HepG2 (cell line): ENCODE measurements at regions not wholly inside any gene's neighbourhood (a gene's known extent, or its start where the extent isn't known, plus 50 kb on each side); places are given as distances from the start of the nearest gene placed in this dataset.

Experiments used
- ATAC-seq: fragments of 200-7000 bp; cut with Tn5 transposase; 3 replicates; pipeline ENCODE4 v1.9.1; 2020; ENCODE audit warnings: mild to moderate bottlenecking, moderate library complexity
- BruUV-seq: library from RNA; stranded (reverse); fragments of 400-500 nt; replicated peaks from 2 replicates; lab custom pipeline; 2021; lab: Mats Ljungman, UMichigan
- CTCF ChIA-PET: fragments of 300-600 bp; formaldehyde crosslinking; extraction: SDS; loops from one replicate; lab custom pipeline; 2021; ENCODE audit warnings: low total read pairs, inconsistent platforms, low intra/inter-chr PET ratio; lab: Yijun Ruan, JAX
- POLR2A ChIA-PET: fragments of 350-600 bp; sonication (Branson Sonifier 250); formaldehyde crosslinking; loops from one replicate; lab custom pipeline; 2020; ENCODE audit warnings: antibody characterized with exemption, inconsistent platforms; lab: Yijun Ruan, JAX
- DNase-seq: peaks from one replicate; pipeline ENCODE4 v3.0.0-alpha.2; 2015; ENCODE audit warnings: low spot score
- FAIRE-seq: peaks from 3 replicates; lab custom pipeline; 2011; peaks lifted over from hg19 to GRCh38; lab: Jason Lieb, UNC
- H2AFZ ChIP-seq: one replicate; pipeline ENCODE4 v1.6.1; 2011; ENCODE audit warnings: low read length, inconsistent platforms
- H3K27ac ChIP-seq: fragments of 300-600 bp; 3 replicates; pipeline ENCODE4 v1.8.0; 2011; ENCODE audit warnings: mixed run types, mild to moderate bottlenecking, mixed read lengths, low read length, inconsistent platforms; ENCODE audit not compliant: insufficient read depth; ENCODE audit errors: extremely low read length
- H3K27me3 ChIP-seq, 2 experiments: fragments of 200-600 bp in 1 of 2; 2 replicates in 1 of 2; 3 replicates in 1 of 2; pipeline versions ENCODE4 v1.6.0 to v1.8.0; 2011; ENCODE audit warnings: low read length in 2 of 2, mild to moderate bottlenecking in 2 of 2, moderate library complexity in 2 of 2, inconsistent platforms in 1 of 2; ENCODE audit not compliant: insufficient read depth in 2 of 2, control insufficient read depth in 1 of 2
- H3K36me3 ChIP-seq, 2 experiments: fragments of 200-600 bp in 1 of 2; replicated peaks in 1 of 2; 2 replicates in 1 of 2; 3 replicates in 1 of 2; pipeline versions ENCODE4 v1.5.1 to v1.8.0; 2011; ENCODE audit warnings: low read length in 2 of 2, inconsistent platforms in 1 of 2; ENCODE audit not compliant: insufficient read depth in 2 of 2, control insufficient read depth in 1 of 2
- H3K4me1 ChIP-seq: 2 replicates; pipeline ENCODE4 v1.5.1; 2012; ENCODE audit warnings: low read length, inconsistent platforms; ENCODE audit not compliant: insufficient read depth
- H3K4me2 ChIP-seq: 2 replicates; pipeline ENCODE4 v1.6.0; 2011; ENCODE audit warnings: low read depth, low read length, inconsistent platforms
- H3K4me3 ChIP-seq, 3 experiments: fragments of 200-600 bp in 1 of 3; sonication (generic), shearing (Covaris generic) in 1 of 3; replicated peaks in 1 of 3; 2 replicates each; pipeline ENCODE4 v1.5.1; 2011 to 2016; ENCODE audit warnings: low read length in 3 of 3, inconsistent platforms in 2 of 3, low read depth in 2 of 3, mild to moderate bottlenecking in 2 of 3, control low read depth in 1 of 3, mixed read lengths in 1 of 3; ENCODE audit not compliant: insufficient read depth in 1 of 3
- H3K79me2 ChIP-seq: one replicate; pipeline ENCODE4 v1.6.1; 2011; ENCODE audit warnings: low read length, inconsistent platforms; ENCODE audit not compliant: insufficient read depth
- H3K9ac ChIP-seq: 2 replicates; pipeline ENCODE4 v1.6.0; 2011; ENCODE audit warnings: mild to moderate bottlenecking, low read depth, low read length, inconsistent platforms; ENCODE audit not compliant: insufficient read depth
- H3K9me3 ChIP-seq: 2 replicates; pipeline ENCODE4 v1.5.1; 2012; ENCODE audit warnings: mild to moderate bottlenecking, low read length
- H4K20me1 ChIP-seq: 2 replicates; pipeline ENCODE4 v1.6.0; 2011; ENCODE audit warnings: inconsistent platforms, mild to moderate bottlenecking, low read length, moderate library complexity; ENCODE audit not compliant: insufficient read depth
- ATF1 ChIP-seq: IDR thresholded peaks from 2 replicates; pipeline ENCODE4 v1.6.1; 2016; ENCODE audit warnings: mild to moderate bottlenecking, control low read depth
- FOXC1 ChIP-seq: sonication (generic); formaldehyde crosslinking; IDR thresholded peaks from 2 replicates; pipeline ENCODE4 v1.8.0; 2022; ENCODE audit warnings: mild to moderate bottlenecking, missing genetic modification reagents, borderline replicate concordance
- STAG1 ChIP-seq: sonication (generic); formaldehyde crosslinking; IDR thresholded peaks from 2 replicates; pipeline ENCODE4 v1.4.0; 2020; ENCODE audit warnings: missing genetic modification reagents
- YY1 ChIP-seq: IDR thresholded peaks from 2 replicates; pipeline ENCODE4 v1.6.1; 2011; ENCODE audit warnings: low read length, low read depth, moderate library complexity, mild to moderate bottlenecking; ENCODE audit not compliant: insufficient read depth, insufficient replicate concordance
- ZNF329 ChIP-seq: sonication (generic); formaldehyde crosslinking; IDR thresholded peaks from 2 replicates; pipeline ENCODE4 v1.9.0; 2021; ENCODE audit warnings: low read depth, mild to moderate bottlenecking, missing genetic modification reagents
- ZNF546 ChIP-seq: sonication (generic); formaldehyde crosslinking; conservative IDR thresholded peaks from 2 replicates; pipeline ENCODE4 v1.8.1; 2023; ENCODE audit warnings: mild to moderate bottlenecking, missing genetic modification reagents
- WGBS: methylation state at CpG from one replicate; pipeline ENCODE4 v1.1.6; 2017; ENCODE audit warnings: low lambda C conversion rate; 5-methylcytosine and 5-hydroxymethylcytosine counted together
- in situ Hi-C: cut with HindIII; loops from 2 replicates; pipeline ENCODE4 v1.10.0; 2017; ENCODE audit warnings: low pct_unique_long_range_greater_than_20kb; ENCODE audit not compliant: extremely low pct_ligation_motif_present
- intact Hi-C: fragments of 100-400 bp; cut with micrococcal nuclease; formaldehyde crosslinking; loops from one replicate; pipeline ENCODE4 v1.10.0; 2022; ENCODE audit not compliant: unreplicated experiment
- TF ChIP-seq, protein P1 (sequence below): sonication (generic); formaldehyde crosslinking; IDR thresholded peaks from 2 replicates; pipeline ENCODE4 v1.5.1; 2020; ENCODE audit warnings: missing genetic modification reagents, mild to moderate bottlenecking, borderline replicate concordance
- TF ChIP-seq, protein P2 (sequence below): sonication (generic); formaldehyde crosslinking; IDR thresholded peaks from 2 replicates; pipeline ENCODE4 v1.5.0; 2020; ENCODE audit warnings: mild to moderate bottlenecking, missing genetic modification reagents, moderate library complexity

DNA sequence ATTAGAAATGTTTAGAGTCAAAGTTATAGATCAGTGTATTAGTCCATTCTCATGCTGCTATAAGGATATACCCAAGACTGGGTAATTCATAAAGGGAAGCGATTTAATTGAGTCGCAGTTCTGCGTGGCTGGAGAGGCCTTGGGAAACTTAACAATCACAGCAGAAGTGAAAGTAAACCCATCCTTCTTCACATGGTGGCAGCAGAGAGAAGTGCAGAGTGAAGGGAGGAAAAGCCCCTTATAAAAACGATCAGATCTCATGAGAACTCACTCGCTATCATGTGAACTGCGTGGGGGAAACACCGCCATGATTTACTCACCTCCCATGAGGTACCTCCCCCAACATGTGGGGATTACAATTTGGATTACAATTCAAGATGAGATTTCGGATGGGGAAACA, 871.5 kb downstream of the DIPK2A start:
- peak overlapping the region; percentile 37; the same call in 1 of the 2 replicates for H3K4me2 ChIP-seq
- BruUV-seq, result no TSS peak
- no peaks in the 10 kb centered on the region for H3K4me1 ChIP-seq
- no peaks in the 10 kb centered on the region for H3K79me2 ChIP-seq
- H3K27ac ChIP-seq, result no peak overlapping the region
- H2AFZ ChIP-seq, result peak overlapping the region; percentile 9
- DNase-seq, result peak; percentile 5
- TF ChIP-seq, protein P1, sequence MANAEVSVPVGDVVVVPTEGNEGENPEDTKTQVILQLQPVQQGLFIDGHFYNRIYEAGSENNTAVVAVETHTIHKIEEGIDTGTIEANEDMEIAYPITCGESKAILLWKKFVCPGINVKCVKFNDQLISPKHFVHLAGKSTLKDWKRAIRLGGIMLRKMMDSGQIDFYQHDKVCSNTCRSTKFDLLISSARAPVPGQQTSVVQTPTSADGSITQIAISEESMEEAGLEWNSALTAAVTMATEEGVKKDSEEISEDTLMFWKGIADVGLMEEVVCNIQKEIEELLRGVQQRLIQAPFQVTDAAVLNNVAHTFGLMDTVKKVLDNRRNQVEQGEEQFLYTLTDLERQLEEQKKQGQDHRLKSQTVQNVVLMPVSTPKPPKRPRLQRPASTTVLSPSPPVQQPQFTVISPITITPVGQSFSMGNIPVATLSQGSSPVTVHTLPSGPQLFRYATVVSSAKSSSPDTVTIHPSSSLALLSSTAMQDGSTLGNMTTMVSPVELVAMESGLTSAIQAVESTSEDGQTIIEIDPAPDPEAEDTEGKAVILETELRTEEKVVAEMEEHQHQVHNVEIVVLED (CRISPR knock-in tag), result no peak
- TF ChIP-seq ATF1, result no peak
- peak; percentile 27; the same call in 1 of the 2 replicates for TF ChIP-seq STAG1 (CRISPR knock-in tag)
- TF ChIP-seq FOXC1 (CRISPR knock-in tag), result no peak
- TF ChIP-seq ZNF329, result no peak
- TF ChIP-seq, protein P2, sequence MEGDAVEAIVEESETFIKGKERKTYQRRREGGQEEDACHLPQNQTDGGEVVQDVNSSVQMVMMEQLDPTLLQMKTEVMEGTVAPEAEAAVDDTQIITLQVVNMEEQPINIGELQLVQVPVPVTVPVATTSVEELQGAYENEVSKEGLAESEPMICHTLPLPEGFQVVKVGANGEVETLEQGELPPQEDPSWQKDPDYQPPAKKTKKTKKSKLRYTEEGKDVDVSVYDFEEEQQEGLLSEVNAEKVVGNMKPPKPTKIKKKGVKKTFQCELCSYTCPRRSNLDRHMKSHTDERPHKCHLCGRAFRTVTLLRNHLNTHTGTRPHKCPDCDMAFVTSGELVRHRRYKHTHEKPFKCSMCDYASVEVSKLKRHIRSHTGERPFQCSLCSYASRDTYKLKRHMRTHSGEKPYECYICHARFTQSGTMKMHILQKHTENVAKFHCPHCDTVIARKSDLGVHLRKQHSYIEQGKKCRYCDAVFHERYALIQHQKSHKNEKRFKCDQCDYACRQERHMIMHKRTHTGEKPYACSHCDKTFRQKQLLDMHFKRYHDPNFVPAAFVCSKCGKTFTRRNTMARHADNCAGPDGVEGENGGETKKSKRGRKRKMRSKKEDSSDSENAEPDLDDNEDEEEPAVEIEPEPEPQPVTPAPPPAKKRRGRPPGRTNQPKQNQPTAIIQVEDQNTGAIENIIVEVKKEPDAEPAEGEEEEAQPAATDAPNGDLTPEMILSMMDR (CRISPR knock-in tag), result peak; percentile 34; the same call in 1 of the 2 replicates
- TF ChIP-seq YY1, result no peak
- no peak for TF ChIP-seq ZNF546 (CRISPR knock-in tag)
- TF ChIP-seq, all 625 proteins: peak for 2
- ChIA-PET POLR2A (no interaction called here), CTCF (no interaction called here)
- WGBS, result 13% methylated on average over 8 of the region's 8 CpGs
- peak; percentile 66 for ATAC-seq
- H3K36me3 ChIP-seq, result no peaks in the 10 kb centered on the region
- H3K9me3 ChIP-seq, result peaks cover 12% of the 10 kb centered on the region; the same call in 1 of the 2 replicates
- no peaks in the 10 kb centered on the region for H4K20me1 ChIP-seq
- no peak for FAIRE-seq
- intact Hi-C loops, result no loop called here
- no peak overlapping the region for H3K9ac ChIP-seq
- H3K4me3 ChIP-seq, result no peak overlapping the region
- no peaks in the 10 kb centered on the region for H3K27me3 ChIP-seq
- in situ Hi-C loops, result no loop called here
